Ascending aorta (tissue), 2 donors: ENCODE measurements at regions not wholly inside any gene's neighbourhood (a gene's known extent, or its start where the extent isn't known, plus 50 kb on each side); places are given as distances from the start of the nearest gene placed in this dataset.
A peak's percentile ranks its signal among the peaks of the same experiment; 100 is the strongest.

Experiments
- DNase-seq, 2 donors: peaks; one replicate each; pipeline ENCODE4 v3.0.0-alpha.2; 2019; ENCODE audit warnings: low spot score in 2 of 2
- H3K27ac ChIP-seq, 2 donors: fragments of 200-600 bp; sonication (generic); one replicate each; pipeline ENCODE4 v1.5.1; 2016 to 2017; ENCODE audit warnings: mild to moderate bottlenecking in 1 of 2
- H3K27me3 ChIP-seq: fragments of 200-600 bp; sonication (generic); one replicate; pipeline ENCODE4 v1.5.1; 2017
- H3K36me3 ChIP-seq, 2 donors: fragments of 200-600 bp; sonication (generic); one replicate each; pipeline ENCODE4 v1.5.1; 2016
- H3K4me1 ChIP-seq, 2 donors: fragments of 200-600 bp; sonication (generic); one replicate each; pipeline ENCODE4 v1.5.1; 2016 to 2017; ENCODE audit warnings: mild to moderate bottlenecking in 1 of 2
- H3K4me3 ChIP-seq, 2 donors: fragments of 200-600 bp; sonication (generic); one replicate each; pipeline ENCODE4 v1.5.1; 2016 to 2017; ENCODE audit warnings: mild to moderate bottlenecking in 1 of 2
- H3K9me3 ChIP-seq, 2 donors: fragments of 200-600 bp; sonication (generic); one replicate each; pipeline ENCODE4 v1.5.1; 2016
- intact Hi-C: fragments of 100-400 bp; cut with DNase I; formaldehyde crosslinking; loops from one replicate; pipeline ENCODE4 v1.15.1; 2023
- TF ChIP-seq, protein P1 (sequence below), 3 experiments: fragments of 200-600 bp in 2 of 3; fragments of 450-650 bp in 1 of 3; sonication (generic) in 2 of 3; IDR thresholded peaks; one replicate each; pipeline ENCODE4 v1.5.1; 2016 to 2019; ENCODE audit warnings: antibody characterized with exemption in 3 of 3, mild to moderate bottlenecking in 1 of 3, moderate library complexity in 1 of 3

- H3K27ac ChIP-seq: peak overlapping the region in 1 of 2 donors; percentile 43
- no peaks in the 10 kb centered on the region for H3K9me3 ChIP-seq
- intact Hi-C loops: loop anchor here (5.0 kb wide), 1 partner anchor 413 kb away; no protein-coding TSS in a partner anchor
- no peak overlapping the region for H3K4me3 ChIP-seq
- no peaks in the 10 kb centered on the region for H3K27me3 ChIP-seq
- TF ChIP-seq, protein P1, sequence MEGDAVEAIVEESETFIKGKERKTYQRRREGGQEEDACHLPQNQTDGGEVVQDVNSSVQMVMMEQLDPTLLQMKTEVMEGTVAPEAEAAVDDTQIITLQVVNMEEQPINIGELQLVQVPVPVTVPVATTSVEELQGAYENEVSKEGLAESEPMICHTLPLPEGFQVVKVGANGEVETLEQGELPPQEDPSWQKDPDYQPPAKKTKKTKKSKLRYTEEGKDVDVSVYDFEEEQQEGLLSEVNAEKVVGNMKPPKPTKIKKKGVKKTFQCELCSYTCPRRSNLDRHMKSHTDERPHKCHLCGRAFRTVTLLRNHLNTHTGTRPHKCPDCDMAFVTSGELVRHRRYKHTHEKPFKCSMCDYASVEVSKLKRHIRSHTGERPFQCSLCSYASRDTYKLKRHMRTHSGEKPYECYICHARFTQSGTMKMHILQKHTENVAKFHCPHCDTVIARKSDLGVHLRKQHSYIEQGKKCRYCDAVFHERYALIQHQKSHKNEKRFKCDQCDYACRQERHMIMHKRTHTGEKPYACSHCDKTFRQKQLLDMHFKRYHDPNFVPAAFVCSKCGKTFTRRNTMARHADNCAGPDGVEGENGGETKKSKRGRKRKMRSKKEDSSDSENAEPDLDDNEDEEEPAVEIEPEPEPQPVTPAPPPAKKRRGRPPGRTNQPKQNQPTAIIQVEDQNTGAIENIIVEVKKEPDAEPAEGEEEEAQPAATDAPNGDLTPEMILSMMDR (IDR thresholded peaks at IDR 0.05): no peak
- H3K36me3 ChIP-seq: no peaks in the 10 kb centered on the region
- peaks cover 0 to 9% of the 10 kb centered on the region in 2 donors for H3K4me1 ChIP-seq
- DNase-seq: no peak
Measured at GRCh38 chr17:27239046-27239445, 54.9 kb upstream of the WSB1 start.

- H3K4me1 ChIP-seq: peaks cover 3 to 14% of the 10 kb centered on the region in 2 donors
- no peak for DNase-seq
- no peak overlapping the region for H3K27ac ChIP-seq
Measured at GRCh38 chr17:27239584-27239983, 54.3 kb upstream of the WSB1 start.

GRCh38 chr17:27240086-27240801 is 53.7 kb upstream of the WSB1 start:
- intact Hi-C loops: loop anchor here (5.0 kb wide), 2 partner anchors 217 to 252 kb away; partner anchors contain the start of gene KSR1

More at GRCh38 chr17:27239584-27239983, 54.3 kb upstream of the WSB1 start:
- TF ChIP-seq, protein P1 (IDR thresholded peaks at IDR 0.05): no peak
- H3K9me3 ChIP-seq: no peaks in the 10 kb centered on the region
- intact Hi-C loops: loop anchor here (5.0 kb wide), 1 partner anchor 413 kb away; no protein-coding TSS in a partner anchor
- no peaks in the 10 kb centered on the region for H3K36me3 ChIP-seq
- no peaks in the 10 kb centered on the region for H3K27me3 ChIP-seq
- no peak overlapping the region for H3K4me3 ChIP-seq

DNA sequence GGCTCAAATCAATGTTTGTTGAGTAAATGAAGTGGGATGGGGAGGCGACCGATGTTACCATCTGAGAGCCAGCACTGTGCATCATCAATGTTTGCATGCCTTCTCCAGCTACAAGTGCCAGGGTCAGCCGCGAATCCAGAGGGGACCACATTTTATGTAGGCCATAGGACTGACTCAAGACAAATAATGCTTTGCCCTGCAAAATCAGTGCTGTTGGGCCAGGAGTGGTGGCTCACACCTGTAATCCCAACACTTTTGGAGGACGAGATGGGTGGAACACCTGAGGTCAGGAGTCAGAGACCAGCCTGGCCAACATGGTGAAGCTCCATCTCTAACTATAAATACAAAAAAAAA is 53.1 kb upstream of the WSB1 start:
- DNase-seq: no peak
- intact Hi-C loops: loop anchor here (5.0 kb wide), 2 partner anchors 217 to 252 kb away; partner anchors contain the start of gene KSR1
- H3K9me3 ChIP-seq: no peaks in the 10 kb centered on the region
- H3K4me1 ChIP-seq: peaks cover 4 to 25% of the 10 kb centered on the region in 2 donors
- H3K27me3 ChIP-seq: no peaks in the 10 kb centered on the region
- no peak overlapping the region for H3K4me3 ChIP-seq
- no peak overlapping the region for H3K27ac ChIP-seq
- TF ChIP-seq, protein P1 (IDR thresholded peaks at IDR 0.05): no peak
- H3K36me3 ChIP-seq: no peaks in the 10 kb centered on the region

More at GRCh38 chr17:27240086-27240801, 53.7 kb upstream of the WSB1 start:
- no peaks in the 10 kb centered on the region for H3K27me3 ChIP-seq
- no peak for DNase-seq
- peak overlapping the region in 1 of 2 donors; percentile 26 for H3K27ac ChIP-seq
- no peaks in the 10 kb centered on the region for H3K9me3 ChIP-seq
- no peaks in the 10 kb centered on the region for H3K36me3 ChIP-seq
- H3K4me3 ChIP-seq: no peak overlapping the region
- H3K4me1 ChIP-seq: peaks cover 4 to 20% of the 10 kb centered on the region in 2 donors
- TF ChIP-seq, protein P1 (IDR thresholded peaks at IDR 0.05): no peak

DNA sequence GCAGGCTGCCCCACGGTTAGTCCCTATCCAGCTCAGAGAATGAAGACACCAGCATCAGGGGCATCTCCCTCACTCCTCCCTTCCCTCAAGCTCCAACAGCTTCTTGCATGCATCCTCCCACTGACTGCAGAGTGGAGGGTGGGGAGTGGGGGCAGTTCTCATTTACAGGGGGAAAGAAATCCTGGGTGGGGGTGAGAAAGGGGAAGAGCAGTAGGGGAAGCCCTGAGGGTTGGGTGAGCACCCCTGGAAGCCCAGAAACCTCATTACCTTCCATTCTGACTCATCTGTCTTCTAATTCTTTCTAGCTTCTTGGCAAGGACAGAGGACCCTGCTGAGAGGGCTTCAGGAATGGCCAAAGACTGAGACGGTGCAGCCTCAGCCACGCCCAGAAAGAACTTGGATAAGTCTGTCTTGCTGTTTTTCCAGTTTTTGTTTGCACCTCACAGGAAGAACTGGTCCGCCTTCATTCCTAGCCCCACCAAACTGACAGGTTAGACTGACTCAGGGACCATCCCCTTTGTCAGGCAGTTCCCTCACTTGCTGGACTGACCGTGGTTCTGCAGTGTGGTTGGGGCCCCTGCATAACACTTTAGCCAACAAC is 52.5 kb upstream of the WSB1 start:
- H3K27ac ChIP-seq: no peak overlapping the region
- no peaks in the 10 kb centered on the region for H3K36me3 ChIP-seq
- DNase-seq: no peak
- TF ChIP-seq, protein P1 (IDR thresholded peaks at IDR 0.05): no peak
- intact Hi-C loops: loop anchor here (5.0 kb wide), 2 partner anchors 216 to 251 kb away; partner anchors contain the start of gene KSR1
- H3K4me3 ChIP-seq: no peak overlapping the region
- no peaks in the 10 kb centered on the region for H3K27me3 ChIP-seq
- H3K4me1 ChIP-seq: peaks cover 4 to 32% of the 10 kb centered on the region in 2 donors
- H3K9me3 ChIP-seq: no peaks in the 10 kb centered on the region
